Activated T-helper 17 cell treated with anti-CD3 and anti-CD28 coated beads, Interleukin-2, amount 50 U/mL, for 72 hours (primary cell): ENCODE measurements at regions not wholly inside any gene's neighbourhood (a gene's known extent, or its start where the extent isn't known, plus 50 kb on each side); places are given as distances from the start of the nearest gene placed in this dataset.
"Not testable (repeated sequence)": the region's sequence is repeated elsewhere in the genome, so short reads cannot be mapped to it uniquely, and the experiment has no call there.

ENCODE experiments used
- ATAC-seq: fragments of 150-1000 bp; cut with Tn5 transposase; replicated peaks from 2 replicates; pipeline ENCODE4 v1.10.0; 2021; ENCODE audit warnings: mild to moderate bottlenecking, moderate library complexity
- H3K27ac Mint-ChIP-seq: one replicate; pipeline ENCODE4 v1.8.0; 2022; ENCODE audit warnings: mixed read lengths
- H3K27me3 Mint-ChIP-seq: one replicate; pipeline ENCODE4 v1.8.0; 2022; ENCODE audit warnings: mixed read lengths
- H3K36me3 Mint-ChIP-seq: one replicate; pipeline ENCODE4 v1.8.0; 2022; ENCODE audit warnings: low read depth, mild to moderate bottlenecking, mixed read lengths
- H3K4me1 Mint-ChIP-seq: one replicate; pipeline ENCODE4 v1.8.0; 2022; ENCODE audit warnings: mixed read lengths
- H3K4me3 Mint-ChIP-seq: one replicate; pipeline ENCODE4 v1.8.0; 2022; ENCODE audit warnings: mild to moderate bottlenecking, mixed read lengths
- H3K9me3 Mint-ChIP-seq: one replicate; pipeline ENCODE4 v1.8.0; 2022; ENCODE audit warnings: mixed read lengths

GRCh38 chr3:198096015-198096414, 136.0 kb downstream of the LMLN start:
- Mint-ChIP-seq H3K27me3 (peaks cover 20% of the 10 kb centered on the region), H3K4me1 (peaks cover 4% of the 10 kb centered on the region), H3K36me3 (peaks cover 5% of the 10 kb centered on the region), H3K4me3 (no peak overlapping the region), H3K27ac (no peak overlapping the region), H3K9me3 (peaks cover 14% of the 10 kb centered on the region)
- no peak for ATAC-seq

- Mint-ChIP-seq H3K27me3 (peaks cover 20% of the 10 kb centered on the region), H3K36me3 (peaks cover 5% of the 10 kb centered on the region)
- no peak for ATAC-seq
Observed at GRCh38 chr3:198097048-198097447, 137.0 kb downstream of the LMLN start.

GRCh38 chr3:198098661-198099081, 138.7 kb downstream of the LMLN start:
- ATAC-seq, H3K36me3 Mint-ChIP-seq, H3K4me1 Mint-ChIP-seq, H3K27me3 Mint-ChIP-seq: not testable (repeated sequence)
- Mint-ChIP-seq H3K27ac (peak overlapping the region; percentile 80), H3K9me3 (peaks cover 14% of the 10 kb centered on the region), H3K4me3 (peak overlapping the region; percentile 59)

More at GRCh38 chr3:198097048-198097447, 137.0 kb downstream of the LMLN start:
- H3K9me3 Mint-ChIP-seq, result peaks cover 14% of the 10 kb centered on the region
- no peak overlapping the region for H3K27ac Mint-ChIP-seq
- no peak overlapping the region for H3K4me3 Mint-ChIP-seq
- peaks cover 4% of the 10 kb centered on the region for H3K4me1 Mint-ChIP-seq

- not testable (repeated sequence) for H3K4me3 Mint-ChIP-seq, H3K27me3 Mint-ChIP-seq, H3K4me1 Mint-ChIP-seq, H3K27ac Mint-ChIP-seq, ATAC-seq
- peaks cover 11% of the 10 kb centered on the region for H3K36me3 Mint-ChIP-seq
- peaks cover 19% of the 10 kb centered on the region for H3K9me3 Mint-ChIP-seq
Observed at GRCh38 chr3:198103070-198103469, 143.1 kb downstream of the LMLN start.

GRCh38 chr3:198106265-198106664, 146.2 kb downstream of the LMLN start:
- peak overlapping the region; percentile 47 for H3K4me3 Mint-ChIP-seq
- peaks cover 4% of the 10 kb centered on the region for H3K27me3 Mint-ChIP-seq
- no peak for ATAC-seq
- H3K27ac Mint-ChIP-seq, result peak overlapping the region; percentile 49
- H3K36me3 Mint-ChIP-seq, result peaks cover 6% of the 10 kb centered on the region
- H3K9me3 Mint-ChIP-seq, result peaks cover 11% of the 10 kb centered on the region
- peaks cover 5% of the 10 kb centered on the region for H3K4me1 Mint-ChIP-seq

GRCh38 chr3:198107840-198108734, 148.1 kb downstream of the LMLN start:
- Mint-ChIP-seq H3K4me1 (peaks cover 7% of the 10 kb centered on the region), H3K27me3 (peaks cover 11% of the 10 kb centered on the region), H3K27ac (no peak overlapping the region), H3K36me3 (peaks cover 7% of the 10 kb centered on the region), H3K4me3 (no peak overlapping the region), H3K9me3 (peaks cover 11% of the 10 kb centered on the region)
- ATAC-seq, result no peak

- H3K27ac Mint-ChIP-seq, result no peak overlapping the region
- H3K36me3 Mint-ChIP-seq, result peaks cover 12% of the 10 kb centered on the region
- peaks cover 11% of the 10 kb centered on the region for H3K9me3 Mint-ChIP-seq
- peaks cover 11% of the 10 kb centered on the region for H3K4me1 Mint-ChIP-seq
- ATAC-seq, result no peak
- peaks cover 27% of the 10 kb centered on the region for H3K27me3 Mint-ChIP-seq
- no peak overlapping the region for H3K4me3 Mint-ChIP-seq
Observed at GRCh38 chr3:198109883-198110282, 149.9 kb downstream of the LMLN start.

- H3K27me3 Mint-ChIP-seq, result peaks cover 37% of the 10 kb centered on the region
Observed at GRCh38 chr3:198112031-198112430, 152.0 kb downstream of the LMLN start.

GRCh38 chr3:198113206-198114053, 153.4 kb downstream of the LMLN start:
- Mint-ChIP-seq H3K4me1 (peaks cover 6% of the 10 kb centered on the region), H3K27me3 (peaks cover 44% of the 10 kb centered on the region), H3K36me3 (peaks cover 7% of the 10 kb centered on the region), H3K4me3 (peak overlapping the region; percentile 51), H3K9me3 (no peaks in the 10 kb centered on the region), H3K27ac (no peak overlapping the region)
- ATAC-seq, result no peak

More at GRCh38 chr3:198112031-198112430, 152.0 kb downstream of the LMLN start:
- H3K4me3 Mint-ChIP-seq, result no peak overlapping the region
- peaks cover 4% of the 10 kb centered on the region for H3K9me3 Mint-ChIP-seq
- peaks cover 7% of the 10 kb centered on the region for H3K36me3 Mint-ChIP-seq
- H3K4me1 Mint-ChIP-seq, result peaks cover 6% of the 10 kb centered on the region
- H3K27ac Mint-ChIP-seq, result no peak overlapping the region
- ATAC-seq, result no peak

- peaks cover 44% of the 10 kb centered on the region for H3K27me3 Mint-ChIP-seq
- not testable (repeated sequence) for H3K4me3 Mint-ChIP-seq, H3K27ac Mint-ChIP-seq, H3K4me1 Mint-ChIP-seq, H3K36me3 Mint-ChIP-seq, ATAC-seq, H3K9me3 Mint-ChIP-seq
Observed at GRCh38 chr3:198114516-198114915, 154.5 kb downstream of the LMLN start.

- not testable (repeated sequence) for H3K4me1 Mint-ChIP-seq, ATAC-seq, H3K27me3 Mint-ChIP-seq, H3K36me3 Mint-ChIP-seq, H3K9me3 Mint-ChIP-seq, H3K4me3 Mint-ChIP-seq, H3K27ac Mint-ChIP-seq
Observed at GRCh38 chr3:198122184-198122583, 162.2 kb downstream of the LMLN start.

- H3K4me3 Mint-ChIP-seq, H3K36me3 Mint-ChIP-seq, ATAC-seq, H3K9me3 Mint-ChIP-seq, H3K4me1 Mint-ChIP-seq, H3K27me3 Mint-ChIP-seq, H3K27ac Mint-ChIP-seq: not testable (repeated sequence)
Observed at GRCh38 chr3:198137038-198137835, 177.2 kb downstream of the LMLN start.

GRCh38 chr3:198138205-198138604, 178.2 kb downstream of the LMLN start:
- not testable (repeated sequence) for H3K27ac Mint-ChIP-seq, H3K36me3 Mint-ChIP-seq, H3K27me3 Mint-ChIP-seq, ATAC-seq, H3K9me3 Mint-ChIP-seq, H3K4me3 Mint-ChIP-seq, H3K4me1 Mint-ChIP-seq

- not testable (repeated sequence) for ATAC-seq, H3K4me1 Mint-ChIP-seq, H3K27me3 Mint-ChIP-seq, H3K27ac Mint-ChIP-seq, H3K4me3 Mint-ChIP-seq, H3K9me3 Mint-ChIP-seq, H3K36me3 Mint-ChIP-seq
Observed at GRCh38 chr3:198139037-198139436, 179.0 kb downstream of the LMLN start.
